ENCODE measurements at regions not wholly inside any gene's neighbourhood (a gene's known extent, or its start where the extent isn't known, plus 50 kb on each side); places are given as distances from the start of the nearest gene placed in this dataset.
A peak's percentile ranks its signal among the peaks of the same experiment; 100 is the strongest.

- DNase-seq (ENCODE audit: unreplicated experiment), result peak; percentile 53
- H3K36me3 Mint-ChIP-seq (ENCODE audit: insufficient read depth, unreplicated experiment), result no peaks in the 10 kb centered on the region
- ChIA-PET POLR2A (interaction anchor here (0.6 to 0.9 kb wide), 2 partner anchors 22 to 618 kb away, joined by 3 read pairs; no protein-coding TSS in a partner anchor), CTCF (interaction anchor here (0.7 to 1.2 kb wide), 4 partner anchors 9 to 929 kb away, joined by 3 to 5 read pairs (median 4); no protein-coding TSS in a partner anchor)
- peaks cover 7% of the 10 kb centered on the region for H3K9me3 Mint-ChIP-seq (ENCODE audit: unreplicated experiment)
- no peak for TF ChIP-seq CTCF (IDR thresholded peaks at IDR 0.05; ENCODE audit: unreplicated experiment)
- H3K27me3 Mint-ChIP-seq (ENCODE audit: insufficient read depth, unreplicated experiment), result no peaks in the 10 kb centered on the region
- BruUV-seq (replicated peaks), result no TSS peak
- H3K4me3 Mint-ChIP-seq (ENCODE audit: unreplicated experiment), result no peak overlapping the region
- peaks cover 11% of the 10 kb centered on the region for H3K4me1 Mint-ChIP-seq (ENCODE audit: insufficient read depth, unreplicated experiment)
- intact Hi-C loops (cut with micrococcal nuclease), result loop anchor here (5.0 kb wide), 1 partner anchor 789 kb away; no protein-coding TSS in a partner anchor
- peak overlapping the region; percentile 68 for H3K27ac Mint-ChIP-seq (ENCODE audit: low read depth, unreplicated experiment)
Measured at GRCh38 chr5:165460911-165461310, 1955.5 kb downstream of the MAT2B start.

- no peak for DNase-seq (ENCODE audit: unreplicated experiment)
- H3K27me3 Mint-ChIP-seq (ENCODE audit: insufficient read depth, unreplicated experiment), result no peaks in the 10 kb centered on the region
- no peaks in the 10 kb centered on the region for H3K4me1 Mint-ChIP-seq (ENCODE audit: insufficient read depth, unreplicated experiment)
- H3K36me3 Mint-ChIP-seq (ENCODE audit: insufficient read depth, unreplicated experiment), result no peaks in the 10 kb centered on the region
- intact Hi-C loops (cut with micrococcal nuclease), result no loop called here
- H3K9me3 Mint-ChIP-seq (ENCODE audit: unreplicated experiment), result no peaks in the 10 kb centered on the region
- H3K27ac Mint-ChIP-seq (ENCODE audit: low read depth, unreplicated experiment), result no peak overlapping the region
- H3K4me3 Mint-ChIP-seq (ENCODE audit: unreplicated experiment), result no peak overlapping the region
- no peak for TF ChIP-seq CTCF (IDR thresholded peaks at IDR 0.05; ENCODE audit: unreplicated experiment)
- BruUV-seq (replicated peaks), result no TSS peak
- POLR2A ChIA-PET, result no interaction called here
- CTCF ChIA-PET, result interaction anchor here (1.2 kb wide), 1 partner anchor 8 kb away, joined by 3 read pairs; no protein-coding TSS in a partner anchor
Measured at GRCh38 chr5:165477546-165477945, 1972.1 kb downstream of the MAT2B start.

- H3K27me3 Mint-ChIP-seq (ENCODE audit: insufficient read depth, unreplicated experiment), result no peaks in the 10 kb centered on the region
- peaks cover under 1% of the 10 kb centered on the region for H3K9me3 Mint-ChIP-seq (ENCODE audit: unreplicated experiment)
- BruUV-seq (replicated peaks), result no TSS peak
- H3K4me1 Mint-ChIP-seq (ENCODE audit: insufficient read depth, unreplicated experiment), result peaks cover 13% of the 10 kb centered on the region
- no peak overlapping the region for H3K4me3 Mint-ChIP-seq (ENCODE audit: unreplicated experiment)
- intact Hi-C loops (cut with micrococcal nuclease), result no loop called here
- DNase-seq (ENCODE audit: unreplicated experiment), result peak; percentile 66
- TF ChIP-seq CTCF (IDR thresholded peaks at IDR 0.05; ENCODE audit: unreplicated experiment), result no peak
- H3K27ac Mint-ChIP-seq (ENCODE audit: low read depth, unreplicated experiment), result no peak overlapping the region
- H3K36me3 Mint-ChIP-seq (ENCODE audit: insufficient read depth, unreplicated experiment), result no peaks in the 10 kb centered on the region
- ChIA-PET POLR2A (interaction anchor here (0.8 to 1.0 kb wide), 3 partner anchors 11 to 569 kb away, joined by 3 read pairs; no protein-coding TSS in a partner anchor), CTCF (interaction anchor here (0.7 to 1.6 kb wide), 6 partner anchors 8 to 289 kb away, joined by 3 to 8 read pairs (median 4); no protein-coding TSS in a partner anchor)
Measured at GRCh38 chr5:165495829-165496380, 1990.5 kb downstream of the MAT2B start.

- H3K27me3 Mint-ChIP-seq (ENCODE audit: insufficient read depth, unreplicated experiment), result no peaks in the 10 kb centered on the region
- H3K4me1 Mint-ChIP-seq (ENCODE audit: insufficient read depth, unreplicated experiment), result peaks cover 13% of the 10 kb centered on the region
- no peaks in the 10 kb centered on the region for H3K36me3 Mint-ChIP-seq (ENCODE audit: insufficient read depth, unreplicated experiment)
- BruUV-seq (replicated peaks), result no TSS peak
- intact Hi-C loops (cut with micrococcal nuclease), result no loop called here
- H3K27ac Mint-ChIP-seq (ENCODE audit: low read depth, unreplicated experiment), result no peak overlapping the region
- no peak overlapping the region for H3K4me3 Mint-ChIP-seq (ENCODE audit: unreplicated experiment)
- peak; percentile 54 for TF ChIP-seq CTCF (IDR thresholded peaks at IDR 0.05; ENCODE audit: unreplicated experiment)
- ChIA-PET POLR2A (no interaction called here), CTCF (interaction anchor here (0.6 to 1.6 kb wide), 7 partner anchors 10 to 1441 kb away, joined by 3 to 8 read pairs (median 4); no protein-coding TSS in a partner anchor)
- no peaks in the 10 kb centered on the region for H3K9me3 Mint-ChIP-seq (ENCODE audit: unreplicated experiment)
- peak; percentile 85 for DNase-seq (ENCODE audit: unreplicated experiment)
Measured at GRCh38 chr5:165497707-165498106, 1992.3 kb downstream of the MAT2B start.

Data from MCF 10A (cell line).